ENCODE measurements at regions not wholly inside any gene's neighbourhood (a gene's known extent, or its start where the extent isn't known, plus 50 kb on each side); places are given as distances from the start of the nearest gene placed in this dataset.

GRCh38 chr4:38539501-38539900, 124.5 kb upstream of the KLF3 start:
- H3K27me3 ChIP-seq: no peaks in the 10 kb centered on the region
- no peaks in the 10 kb centered on the region for H3K4me1 ChIP-seq (ENCODE audit: low read depth)
- no peaks in the 10 kb centered on the region for H3K36me3 ChIP-seq
- no peak for TF ChIP-seq CTCF (IDR thresholded peaks at IDR 0.05; ENCODE audit: low read depth, low read length)
- no peak overlapping the region for H3K4me3 ChIP-seq
- H3K9me3 ChIP-seq (ENCODE audit: low read depth): no peaks in the 10 kb centered on the region
- DNase-seq (ENCODE audit: low read depth in 1 of 2, low spot score in 1 of 2): no peak
- H3K27ac ChIP-seq: no peak overlapping the region

DNA sequence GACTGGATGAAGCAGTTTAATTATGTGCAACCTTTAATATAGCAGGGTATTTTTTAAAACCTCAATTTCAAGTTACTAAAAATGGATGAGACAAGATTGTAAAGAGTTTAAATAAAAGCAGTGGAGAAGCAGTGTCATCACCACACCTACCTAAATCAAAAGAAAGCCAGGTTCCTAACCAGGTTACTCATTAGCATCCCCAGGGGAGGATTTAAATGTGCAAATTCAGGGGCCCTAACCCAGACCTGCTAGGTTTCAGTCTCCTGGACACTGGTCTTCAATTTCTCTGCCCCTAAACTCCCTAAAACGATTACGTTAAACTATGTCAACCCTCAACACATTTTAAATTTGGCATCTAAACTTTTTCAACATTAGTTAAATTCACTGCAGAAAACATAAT, 116.9 kb upstream of the KLF3 start:
- no peak overlapping the region for H3K4me3 ChIP-seq
- no peak overlapping the region for H3K27ac ChIP-seq
- H3K36me3 ChIP-seq: no peaks in the 10 kb centered on the region
- peaks cover 4% of the 10 kb centered on the region for H3K27me3 ChIP-seq
- DNase-seq (ENCODE audit: low read depth in 1 of 2, low spot score in 1 of 2): no peak
- no peak for TF ChIP-seq CTCF (IDR thresholded peaks at IDR 0.05; ENCODE audit: low read depth, low read length)
- no peaks in the 10 kb centered on the region for H3K9me3 ChIP-seq (ENCODE audit: low read depth)
- no peaks in the 10 kb centered on the region for H3K4me1 ChIP-seq (ENCODE audit: low read depth)

GRCh38 chr4:38548256-38548655, 115.7 kb upstream of the KLF3 start:
- no peak overlapping the region for H3K27ac ChIP-seq
- no peaks in the 10 kb centered on the region for H3K4me1 ChIP-seq (ENCODE audit: low read depth)
- peaks cover 4% of the 10 kb centered on the region for H3K27me3 ChIP-seq
- DNase-seq (ENCODE audit: low read depth in 1 of 2, low spot score in 1 of 2): no peak
- TF ChIP-seq CTCF (IDR thresholded peaks at IDR 0.05; ENCODE audit: low read depth, low read length): no peak
- H3K9me3 ChIP-seq (ENCODE audit: low read depth): no peaks in the 10 kb centered on the region
- no peaks in the 10 kb centered on the region for H3K36me3 ChIP-seq
- no peak overlapping the region for H3K4me3 ChIP-seq

GRCh38 chr4:38559374-38559773, 104.6 kb upstream of the KLF3 start:
- Histone ChIP-seq H3K27me3 (no peaks in the 10 kb centered on the region), H3K27ac (no peak overlapping the region), H3K4me1 (ENCODE audit: low read depth) (no peaks in the 10 kb centered on the region), H3K36me3 (no peaks in the 10 kb centered on the region), H3K4me3 (no peak overlapping the region), H3K9me3 (ENCODE audit: low read depth) (no peaks in the 10 kb centered on the region)
- no peak for TF ChIP-seq CTCF (IDR thresholded peaks at IDR 0.05; ENCODE audit: low read depth, low read length)
- no peak for DNase-seq (ENCODE audit: low read depth in 1 of 2, low spot score in 1 of 2)

- Histone ChIP-seq H3K4me1 (ENCODE audit: low read depth) (no peaks in the 10 kb centered on the region), H3K36me3 (no peaks in the 10 kb centered on the region), H3K9me3 (ENCODE audit: low read depth) (no peaks in the 10 kb centered on the region), H3K27ac (no peak overlapping the region), H3K27me3 (no peaks in the 10 kb centered on the region), H3K4me3 (no peak overlapping the region)
- TF ChIP-seq CTCF (IDR thresholded peaks at IDR 0.05; ENCODE audit: low read depth, low read length): no peak
- no peak for DNase-seq (ENCODE audit: low read depth in 1 of 2, low spot score in 1 of 2)
These were observed 103.7 kb upstream of the KLF3 start for GRCh38 chr4:38560340-38560739.
